Neural cell (in vitro differentiated cells): ENCODE measurements at regions not wholly inside any gene's neighbourhood (a gene's known extent, or its start where the extent isn't known, plus 50 kb on each side); places are given as distances from the start of the nearest gene placed in this dataset.

ENCODE experiments used
- H2AFZ ChIP-seq: fragments of 200-600, 300-800 bp; sonication (generic), shearing (Covaris generic); 2 replicates; pipeline ENCODE4 v1.6.0; 2014; ENCODE audit warnings: low read depth, mild to moderate bottlenecking, antibody characterized with exemption, low read length, moderate library complexity
- H3F3A ChIP-seq: fragments of 200-600 bp; shearing (Covaris generic); 2 replicates; pipeline ENCODE4 v1.6.1; 2016; ENCODE audit warnings: mild to moderate bottlenecking, moderate library complexity, mixed read lengths, antibody characterized with exemption, low read length; ENCODE audit not compliant: insufficient read depth, poor library complexity, severe bottlenecking
- H3K27ac ChIP-seq: fragments of 200-600, 300-800 bp; sonication (generic), shearing (Covaris generic); 2 replicates; pipeline ENCODE4 v1.5.1; 2014; ENCODE audit warnings: mild to moderate bottlenecking, low read length, moderate library complexity
- H3K27me3 ChIP-seq: fragments of 300-800, 200-600 bp; sonication (generic), shearing (Covaris generic); 2 replicates; pipeline ENCODE4 v1.6.0; 2014; ENCODE audit warnings: mild to moderate bottlenecking, low read depth, low read length, moderate library complexity; ENCODE audit not compliant: insufficient read depth
- H3K36me3 ChIP-seq: fragments of 300-800, 200-600 bp; sonication (generic), shearing (Covaris generic); 2 replicates; pipeline ENCODE4 v1.5.1; 2014; ENCODE audit warnings: mild to moderate bottlenecking, antibody characterized with exemption, low read length, moderate library complexity; ENCODE audit not compliant: insufficient read depth
- H3K4me2 ChIP-seq: fragments of 300-800, 200-600 bp; sonication (generic), shearing (Covaris generic); 2 replicates; pipeline ENCODE4 v1.6.0; 2014; ENCODE audit warnings: mild to moderate bottlenecking, low read length
- H3K4me3 ChIP-seq: fragments of 300-800, 200-600 bp; sonication (generic), shearing (Covaris generic); 2 replicates; pipeline ENCODE4 v1.5.1; 2014; ENCODE audit warnings: mild to moderate bottlenecking, low read length, moderate library complexity
- H3K79me2 ChIP-seq: fragments of 200-600 bp; shearing (Covaris generic); replicated peaks from 2 replicates; pipeline ENCODE4 v1.6.0; 2014; ENCODE audit warnings: mild to moderate bottlenecking, low read length, moderate library complexity; ENCODE audit not compliant: insufficient read depth
- H3K9ac ChIP-seq: fragments of 300-800, 200-600 bp; sonication (generic), shearing (Covaris generic); 2 replicates; pipeline ENCODE4 v1.6.1; 2016; ENCODE audit warnings: mild to moderate bottlenecking, low read length, mixed read lengths
- H3K9me2 ChIP-seq: fragments of 200-600 bp; shearing (Covaris generic); 2 replicates; pipeline ENCODE4 v1.6.1; 2016; ENCODE audit warnings: mild to moderate bottlenecking, low read length, mixed read lengths; ENCODE audit not compliant: insufficient read depth
- H3K9me3 ChIP-seq: fragments of 200-600, 300-800 bp; sonication (generic), shearing (Covaris generic); 2 replicates; pipeline ENCODE4 v1.6.1; 2016; ENCODE audit warnings: mild to moderate bottlenecking, mixed run types, low read length, moderate library complexity, mixed read lengths
- H4K20me1 ChIP-seq: fragments of 200-600 bp; shearing (Covaris generic); 2 replicates; pipeline ENCODE4 v1.6.1; 2016; ENCODE audit warnings: mild to moderate bottlenecking, mixed run types; ENCODE audit not compliant: insufficient read depth
- CTCF ChIP-seq: fragments of 450-650 bp; IDR thresholded peaks from 2 replicates; pipeline ENCODE4 v1.5.1; 2014; ENCODE audit warnings: antibody characterized with exemption, mild to moderate bottlenecking, moderate library complexity; ENCODE audit not compliant: poor library complexity, severe bottlenecking
- EP300 ChIP-seq: fragments of 450-650 bp; conservative IDR thresholded peaks from 2 replicates; pipeline ENCODE4 v1.6.1; 2014; ENCODE audit warnings: antibody characterized with exemption, mild to moderate bottlenecking, moderate library complexity; ENCODE audit not compliant: poor library complexity, severe bottlenecking
- EZH2 ChIP-seq: fragments of 200-600, 300-800 bp; shearing (Covaris generic), sonication (generic); IDR thresholded peaks from 2 replicates; pipeline ENCODE4 v1.6.1; 2014; ENCODE audit warnings: antibody characterized with exemption, low read length, borderline replicate concordance, mild to moderate bottlenecking; ENCODE audit not compliant: insufficient read depth, poor library complexity, severe bottlenecking
- MXI1 ChIP-seq: fragments of 450-650 bp; conservative IDR thresholded peaks from 2 replicates; pipeline ENCODE4 v1.6.1; 2014; ENCODE audit warnings: antibody characterized with exemption, mild to moderate bottlenecking; ENCODE audit not compliant: poor library complexity, severe bottlenecking
- POLR2AphosphoS5 ChIP-seq: IDR thresholded peaks from 2 replicates; pipeline ENCODE4 v1.6.1; 2012
- RAD21 ChIP-seq: fragments of 450-650 bp; conservative IDR thresholded peaks from 2 replicates; pipeline ENCODE4 v1.6.1; 2014; ENCODE audit warnings: antibody characterized with exemption, mild to moderate bottlenecking, moderate library complexity
- REST ChIP-seq: IDR thresholded peaks from 2 replicates; pipeline ENCODE4 v1.6.1; 2012; ENCODE audit warnings: borderline replicate concordance
- SMC3 ChIP-seq: fragments of 450-650 bp; conservative IDR thresholded peaks from 2 replicates; pipeline ENCODE4 v1.6.1; 2014; ENCODE audit warnings: antibody characterized with exemption, mild to moderate bottlenecking, moderate library complexity; ENCODE audit not compliant: poor library complexity
- TAF1 ChIP-seq: IDR thresholded peaks from 2 replicates; pipeline ENCODE4 v1.6.1; 2012; ENCODE audit warnings: low read depth

DNA sequence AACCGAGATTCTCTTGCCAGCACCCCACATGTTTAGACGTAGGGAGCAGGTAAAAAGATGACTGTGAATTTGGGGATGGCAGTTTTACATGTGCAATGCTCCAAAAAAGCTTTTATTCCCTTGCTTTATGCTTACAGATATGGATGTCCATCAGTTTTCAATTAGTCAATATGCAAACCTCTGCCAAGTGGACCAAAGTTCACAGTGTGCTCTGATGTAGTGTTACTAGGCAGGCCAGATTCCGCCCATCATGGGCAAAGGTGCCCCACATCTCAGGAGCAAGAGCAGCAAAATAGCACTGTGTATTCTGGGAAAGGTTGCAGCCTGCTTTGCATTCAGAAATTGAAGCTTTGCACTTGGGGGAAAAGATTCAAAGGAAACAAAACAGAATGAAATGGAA lies 329.7 kb upstream of the ZEB2 start:
- Histone ChIP-seq H3F3A (no peaks in the 10 kb centered on the region), H3K4me3 (no peak overlapping the region), H3K36me3 (no peaks in the 10 kb centered on the region), H3K9me2 (no peaks in the 10 kb centered on the region), H3K27me3 (no peaks in the 10 kb centered on the region), H3K4me2 (no peak overlapping the region), H3K9me3 (peaks cover 2% of the 10 kb centered on the region), H2AFZ (no peak overlapping the region), H3K27ac (no peak overlapping the region), H3K9ac (no peak overlapping the region), H3K79me2 (no peaks in the 10 kb centered on the region), H4K20me1 (no peaks in the 10 kb centered on the region)
- TF ChIP-seq RAD21, result no peak
- TF ChIP-seq TAF1, result no peak
- TF ChIP-seq CTCF, result no peak
- no peak for TF ChIP-seq MXI1

DNA sequence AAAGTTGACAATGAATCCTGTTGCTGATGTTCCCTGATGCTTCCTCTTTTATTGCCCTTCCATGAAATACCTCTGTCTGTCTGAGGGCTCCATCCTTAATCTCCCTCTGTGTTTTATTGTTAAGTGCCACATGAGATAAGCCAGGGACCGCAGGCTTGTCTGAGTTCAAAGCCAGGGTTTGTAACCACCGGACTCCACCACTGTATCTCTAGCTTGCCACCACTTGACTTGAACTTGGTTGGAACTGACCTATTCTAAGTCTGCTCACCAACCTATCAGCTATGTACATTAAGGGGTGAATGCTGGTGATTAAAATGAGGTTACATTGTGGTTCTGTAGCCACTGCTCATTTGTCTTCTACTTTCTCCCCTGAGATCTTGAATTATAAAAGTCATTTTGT lies 328.5 kb upstream of the ZEB2 start:
- no peaks in the 10 kb centered on the region for H3K9me3 ChIP-seq
- no peaks in the 10 kb centered on the region for H4K20me1 ChIP-seq
- no peak overlapping the region for H3K9ac ChIP-seq
- H3F3A ChIP-seq, result no peaks in the 10 kb centered on the region
- TF ChIP-seq RAD21, result no peak
- TF ChIP-seq TAF1, result no peak
- TF ChIP-seq REST, result no peak
- TF ChIP-seq EP300, result no peak
- no peak for TF ChIP-seq MXI1
- no peak for TF ChIP-seq EZH2
- TF ChIP-seq POLR2AphosphoS5, result no peak
- TF ChIP-seq SMC3, result no peak
- TF ChIP-seq CTCF, result no peak
- H3K27ac ChIP-seq, result no peak overlapping the region
- H3K9me2 ChIP-seq, result no peaks in the 10 kb centered on the region
- no peaks in the 10 kb centered on the region for H3K79me2 ChIP-seq
- no peaks in the 10 kb centered on the region for H3K27me3 ChIP-seq
- H2AFZ ChIP-seq, result no peak overlapping the region
- H3K4me2 ChIP-seq, result no peak overlapping the region
- H3K4me3 ChIP-seq, result no peak overlapping the region
- H3K36me3 ChIP-seq, result no peaks in the 10 kb centered on the region
